Sigmoid colon (tissue), 3 donors: ENCODE measurements at regions not wholly inside any gene's neighbourhood (a gene's known extent, or its start where the extent isn't known, plus 50 kb on each side); places are given as distances from the start of the nearest gene placed in this dataset.

Source experiments
- CTCF ChIP-seq, 4 experiments: fragments of 450-650 bp in 3 of 4; fragments of 200-600 bp in 1 of 4; IDR thresholded peaks; one replicate each; pipeline ENCODE4 v1.5.1; 2016 to 2019; ENCODE audit warnings: antibody characterized with exemption in 4 of 4, mild to moderate bottlenecking in 3 of 4, moderate library complexity in 2 of 4
- POLR2A ChIP-seq, 2 donors: fragments of 450-650 bp; IDR thresholded peaks; one replicate each; pipeline ENCODE4 v1.6.1; 2016; ENCODE audit warnings: antibody characterized with exemption in 2 of 2, mild to moderate bottlenecking in 2 of 2, moderate library complexity in 2 of 2

DNA sequence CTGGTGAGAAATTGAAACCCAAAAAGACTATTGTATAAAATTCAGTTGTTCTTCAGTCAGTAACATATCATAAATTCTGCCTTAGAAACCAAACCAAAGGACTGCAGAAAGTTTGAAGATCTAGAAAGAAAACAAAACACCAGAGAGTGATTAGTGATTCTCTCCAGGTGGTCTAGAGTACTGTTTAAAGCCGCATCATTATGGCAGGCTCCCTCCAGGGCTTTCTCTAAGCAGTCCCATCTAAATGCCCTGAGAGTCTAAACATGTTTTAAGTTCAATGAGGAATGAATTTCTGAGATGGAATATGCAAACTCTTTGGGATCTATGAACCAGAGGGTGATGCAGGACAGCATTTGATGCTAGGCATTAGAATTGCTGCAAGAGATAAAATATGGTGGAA lies 100.9 kb upstream of the ST6GALNAC5 start:
- TF ChIP-seq POLR2A (IDR thresholded peaks at IDR 0.05) (no peak), CTCF (IDR thresholded peaks at IDR 0.05) (no peak)
